Breast epithelium (tissue), 4 donors: ENCODE measurements at regions not wholly inside any gene's neighbourhood (a gene's known extent, or its start where the extent isn't known, plus 50 kb on each side); places are given as distances from the start of the nearest gene placed in this dataset.
A peak's percentile ranks its signal among the peaks of the same experiment; 100 is the strongest.

ENCODE experiments used
- DNase-seq, 2 donors: peaks; one replicate each; pipeline ENCODE4 v3.0.0-alpha.2; 2019; ENCODE audit warnings: low spot score in 2 of 2
- H3K27ac ChIP-seq, 2 donors: fragments of 200-600 bp; sonication (generic) in 1 of 2; one replicate each; pipeline ENCODE4 v1.5.1; 2016 to 2019; ENCODE audit warnings: mild to moderate bottlenecking in 1 of 2
- H3K27me3 ChIP-seq, 2 donors: fragments of 200-600 bp; sonication (generic) in 1 of 2; one replicate each; pipeline versions ENCODE4 v1.5.1 to v1.6.0; 2017 to 2019; ENCODE audit warnings: control low read depth in 1 of 2, mild to moderate bottlenecking in 1 of 2
- H3K36me3 ChIP-seq: fragments of 200-600 bp; one replicate; pipeline ENCODE4 v1.5.1; 2019
- H3K4me1 ChIP-seq, 2 donors: fragments of 200-600 bp; sonication (generic); one replicate each; pipeline ENCODE4 v1.5.1; 2016 to 2019; ENCODE audit warnings: control low read depth in 1 of 2
- H3K4me3 ChIP-seq, 3 donors: fragments of 200-600 bp; sonication (generic); 1 replicate in 2 of 3; 2 replicates in 1 of 3; pipeline ENCODE4 v1.5.1; 2016 to 2019; ENCODE audit warnings: mild to moderate bottlenecking in 3 of 3, moderate library complexity in 2 of 3
- H3K9me3 ChIP-seq, 2 donors: fragments of 200-600 bp; sonication (generic) in 1 of 2; one replicate each; pipeline ENCODE4 v1.5.1; 2016 to 2019; ENCODE audit warnings: control low read depth in 1 of 2
- CTCF ChIP-seq, 3 donors: fragments of 450-650 bp; IDR thresholded peaks; one replicate each; pipeline ENCODE4 v1.5.1; 2016 to 2017; ENCODE audit warnings: antibody characterized with exemption in 3 of 3, mild to moderate bottlenecking in 3 of 3, moderate library complexity in 3 of 3
- POLR2A ChIP-seq: fragments of 450-650 bp; IDR thresholded peaks from one replicate; pipeline ENCODE4 v1.6.1; 2016; ENCODE audit warnings: antibody characterized with exemption, mild to moderate bottlenecking, moderate library complexity
- POLR2AphosphoS5 ChIP-seq, 3 donors: sonication (generic); formaldehyde crosslinking; IDR thresholded peaks; one replicate each; pipeline ENCODE4 v1.6.1; 2017; ENCODE audit warnings: antibody characterized with exemption in 3 of 3
- intact Hi-C: fragments of 100-400 bp; cut with DNase I; formaldehyde crosslinking; loops from one replicate; pipeline ENCODE4 v1.15.1; 2023; ENCODE audit warnings: low total_unique reads

GRCh38 chr3:95654570-95655362 lies 1159.6 kb upstream of the EPHA6 start:
- no peak for DNase-seq
- no peaks in the 10 kb centered on the region for H3K4me1 ChIP-seq
- TF ChIP-seq POLR2AphosphoS5 (IDR thresholded peaks at IDR 0.05) (no peak), POLR2A (no peak), CTCF (IDR thresholded peaks at IDR 0.05) (no peak)
- H3K36me3 ChIP-seq = no peaks in the 10 kb centered on the region
- H3K27ac ChIP-seq = no peak overlapping the region
- H3K4me3 ChIP-seq = no peak overlapping the region
- no peaks in the 10 kb centered on the region for H3K27me3 ChIP-seq
- no peaks in the 10 kb centered on the region for H3K9me3 ChIP-seq
- intact Hi-C loops = no loop called here

GRCh38 chr3:95655363-95655986 lies 1158.9 kb upstream of the EPHA6 start:
- intact Hi-C loops = no loop called here
- no peak for TF ChIP-seq CTCF (IDR thresholded peaks at IDR 0.05)
- no peak for TF ChIP-seq POLR2A
- TF ChIP-seq POLR2AphosphoS5 (IDR thresholded peaks at IDR 0.05) = no peak
- Histone ChIP-seq H3K9me3 (no peaks in the 10 kb centered on the region), H3K27me3 (no peaks in the 10 kb centered on the region), H3K36me3 (no peaks in the 10 kb centered on the region), H3K27ac (no peak overlapping the region), H3K4me1 (no peaks in the 10 kb centered on the region), H3K4me3 (no peak overlapping the region)
- DNase-seq = no peak

GRCh38 chr3:95670765-95671164 lies 1143.6 kb upstream of the EPHA6 start:
- H3K9me3 ChIP-seq = no peaks in the 10 kb centered on the region
- DNase-seq = no peak
- H3K4me1 ChIP-seq = no peaks in the 10 kb centered on the region
- TF ChIP-seq POLR2A (no peak), CTCF (IDR thresholded peaks at IDR 0.05) (no peak), POLR2AphosphoS5 (IDR thresholded peaks at IDR 0.05) (no peak)
- H3K27me3 ChIP-seq = no peaks in the 10 kb centered on the region
- no peaks in the 10 kb centered on the region for H3K36me3 ChIP-seq
- H3K4me3 ChIP-seq = no peak overlapping the region
- H3K27ac ChIP-seq = no peak overlapping the region
- intact Hi-C loops = no loop called here

- TF ChIP-seq CTCF (IDR thresholded peaks at IDR 0.05) = no peak
- no peak for DNase-seq
- intact Hi-C loops = no loop called here
- Histone ChIP-seq H3K36me3 (no peaks in the 10 kb centered on the region), H3K9me3 (no peaks in the 10 kb centered on the region), H3K4me3 (no peak overlapping the region), H3K27me3 (no peaks in the 10 kb centered on the region), H3K4me1 (no peaks in the 10 kb centered on the region), H3K27ac (no peak overlapping the region)
Measured at GRCh38 chr3:95673215-95673614, 1141.2 kb upstream of the EPHA6 start.

- no peak overlapping the region for H3K27ac ChIP-seq
- no peaks in the 10 kb centered on the region for H3K27me3 ChIP-seq
- TF ChIP-seq POLR2A (no peak), CTCF (IDR thresholded peaks at IDR 0.05) (no peak), POLR2AphosphoS5 (IDR thresholded peaks at IDR 0.05) (no peak)
- no peaks in the 10 kb centered on the region for H3K4me1 ChIP-seq
- peak overlapping the region in 2 of 3 donors; percentile 26 to 48 for H3K4me3 ChIP-seq
- peaks cover 5 to 13% of the 10 kb centered on the region in 2 donors for H3K9me3 ChIP-seq
- no peaks in the 10 kb centered on the region for H3K36me3 ChIP-seq
- no peak for DNase-seq
- intact Hi-C loops = no loop called here
Measured at GRCh38 chr3:95705786-95706418, 1108.5 kb upstream of the EPHA6 start.
